HepG2 (cell line): ENCODE measurements at regions not wholly inside any gene's neighbourhood (a gene's known extent, or its start where the extent isn't known, plus 50 kb on each side); places are given as distances from the start of the nearest gene placed in this dataset.
A peak's percentile ranks its signal among the peaks of the same experiment; 100 is the strongest.
"Not testable (repeated sequence)": the region's sequence is repeated elsewhere in the genome, so short reads cannot be mapped to it uniquely, and the experiment has no call there.

Source experiments
- ATAC-seq: fragments of 200-7000 bp; cut with Tn5 transposase; 3 replicates; pipeline ENCODE4 v1.9.1; 2020; ENCODE audit warnings: mild to moderate bottlenecking, moderate library complexity
- BruUV-seq: library from RNA; stranded (reverse); fragments of 400-500 nt; replicated peaks from 2 replicates; lab custom pipeline; 2021; lab: Mats Ljungman, UMichigan
- CTCF ChIA-PET: fragments of 300-600 bp; formaldehyde crosslinking; extraction: SDS; loops from one replicate; lab custom pipeline; 2021; ENCODE audit warnings: low total read pairs, inconsistent platforms, low intra/inter-chr PET ratio; lab: Yijun Ruan, JAX
- POLR2A ChIA-PET: fragments of 350-600 bp; sonication (Branson Sonifier 250); formaldehyde crosslinking; loops from one replicate; lab custom pipeline; 2020; ENCODE audit warnings: antibody characterized with exemption, inconsistent platforms; lab: Yijun Ruan, JAX
- DNase-seq: peaks from one replicate; pipeline ENCODE4 v3.0.0-alpha.2; 2015; ENCODE audit warnings: low spot score
- FAIRE-seq: peaks from 3 replicates; lab custom pipeline; 2011; peaks lifted over from hg19 to GRCh38; lab: Jason Lieb, UNC
- H2AFZ ChIP-seq: one replicate; pipeline ENCODE4 v1.6.1; 2011; ENCODE audit warnings: low read length, inconsistent platforms
- H3K27ac ChIP-seq: fragments of 300-600 bp; 3 replicates; pipeline ENCODE4 v1.8.0; 2011; ENCODE audit warnings: mixed run types, mild to moderate bottlenecking, mixed read lengths, low read length, inconsistent platforms; ENCODE audit not compliant: insufficient read depth; ENCODE audit errors: extremely low read length
- H3K27me3 ChIP-seq, 2 experiments: fragments of 200-600 bp in 1 of 2; 2 replicates in 1 of 2; 3 replicates in 1 of 2; pipeline versions ENCODE4 v1.6.0 to v1.8.0; 2011; ENCODE audit warnings: low read length in 2 of 2, mild to moderate bottlenecking in 2 of 2, moderate library complexity in 2 of 2, inconsistent platforms in 1 of 2; ENCODE audit not compliant: insufficient read depth in 2 of 2, control insufficient read depth in 1 of 2
- H3K36me3 ChIP-seq, 2 experiments: fragments of 200-600 bp in 1 of 2; replicated peaks in 1 of 2; 2 replicates in 1 of 2; 3 replicates in 1 of 2; pipeline versions ENCODE4 v1.5.1 to v1.8.0; 2011; ENCODE audit warnings: low read length in 2 of 2, inconsistent platforms in 1 of 2; ENCODE audit not compliant: insufficient read depth in 2 of 2, control insufficient read depth in 1 of 2
- H3K4me1 ChIP-seq: 2 replicates; pipeline ENCODE4 v1.5.1; 2012; ENCODE audit warnings: low read length, inconsistent platforms; ENCODE audit not compliant: insufficient read depth
- H3K4me2 ChIP-seq: 2 replicates; pipeline ENCODE4 v1.6.0; 2011; ENCODE audit warnings: low read depth, low read length, inconsistent platforms
- H3K4me3 ChIP-seq, 3 experiments: fragments of 200-600 bp in 1 of 3; sonication (generic), shearing (Covaris generic) in 1 of 3; replicated peaks in 1 of 3; 2 replicates each; pipeline ENCODE4 v1.5.1; 2011 to 2016; ENCODE audit warnings: low read length in 3 of 3, inconsistent platforms in 2 of 3, low read depth in 2 of 3, mild to moderate bottlenecking in 2 of 3, control low read depth in 1 of 3, mixed read lengths in 1 of 3; ENCODE audit not compliant: insufficient read depth in 1 of 3
- H3K79me2 ChIP-seq: one replicate; pipeline ENCODE4 v1.6.1; 2011; ENCODE audit warnings: low read length, inconsistent platforms; ENCODE audit not compliant: insufficient read depth
- H3K9ac ChIP-seq: 2 replicates; pipeline ENCODE4 v1.6.0; 2011; ENCODE audit warnings: mild to moderate bottlenecking, low read depth, low read length, inconsistent platforms; ENCODE audit not compliant: insufficient read depth
- H3K9me3 ChIP-seq: 2 replicates; pipeline ENCODE4 v1.5.1; 2012; ENCODE audit warnings: mild to moderate bottlenecking, low read length
- H4K20me1 ChIP-seq: 2 replicates; pipeline ENCODE4 v1.6.0; 2011; ENCODE audit warnings: inconsistent platforms, mild to moderate bottlenecking, low read length, moderate library complexity; ENCODE audit not compliant: insufficient read depth
- CENPBD1 ChIP-seq: sonication (generic); formaldehyde crosslinking; IDR thresholded peaks from 2 replicates; pipeline ENCODE4 v1.8.0; 2022; ENCODE audit warnings: missing genetic modification reagents, low read depth, mild to moderate bottlenecking, borderline replicate concordance
- CENPT ChIP-seq: sonication (generic); formaldehyde crosslinking; IDR thresholded peaks from 2 replicates; pipeline ENCODE4 v1.8.0; 2022; ENCODE audit warnings: low read depth, mild to moderate bottlenecking, moderate library complexity, missing genetic modification reagents
- DNMT3B ChIP-seq: conservative IDR thresholded peaks from 2 replicates; pipeline ENCODE4 v1.6.1; 2016; ENCODE audit warnings: missing biosample characterization, control low read depth
- LCORL ChIP-seq, 2 experiments: fragments of 450-650 bp in 1 of 2; sonication (generic) in 1 of 2; formaldehyde crosslinking in 1 of 2; IDR thresholded peaks; 2 replicates each; pipeline versions ENCODE4 v1.5.0 to v1.6.1; 2017 to 2020; ENCODE audit warnings: antibody characterized with exemption in 1 of 2, missing genetic modification reagents in 1 of 2
- MTF2 ChIP-seq: sonication (generic); formaldehyde crosslinking; IDR thresholded peaks from 2 replicates; pipeline ENCODE4 v1.5.0; 2020; ENCODE audit warnings: missing genetic modification reagents, borderline replicate concordance
- MXD3 ChIP-seq: IDR thresholded peaks from 2 replicates; pipeline ENCODE4 v1.6.1; 2016; ENCODE audit warnings: mild to moderate bottlenecking, missing biosample characterization, missing genetic modification reagents
- STAG1 ChIP-seq: sonication (generic); formaldehyde crosslinking; IDR thresholded peaks from 2 replicates; pipeline ENCODE4 v1.4.0; 2020; ENCODE audit warnings: missing genetic modification reagents
- ZNF124 ChIP-seq: sonication (generic); formaldehyde crosslinking; IDR thresholded peaks from 2 replicates; pipeline ENCODE4 v1.4.0; 2020; ENCODE audit warnings: missing genetic modification reagents
- ZNF891 ChIP-seq: sonication (generic); formaldehyde crosslinking; IDR thresholded peaks from 2 replicates; pipeline ENCODE4 v1.5.0; 2020; ENCODE audit warnings: mild to moderate bottlenecking, missing genetic modification reagents
- WGBS: methylation state at CpG from one replicate; pipeline ENCODE4 v1.1.6; 2017; ENCODE audit warnings: low lambda C conversion rate; 5-methylcytosine and 5-hydroxymethylcytosine counted together
- in situ Hi-C: cut with HindIII; loops from 2 replicates; pipeline ENCODE4 v1.10.0; 2017; ENCODE audit warnings: low pct_unique_long_range_greater_than_20kb; ENCODE audit not compliant: extremely low pct_ligation_motif_present
- intact Hi-C: fragments of 100-400 bp; cut with micrococcal nuclease; formaldehyde crosslinking; loops from one replicate; pipeline ENCODE4 v1.10.0; 2022; ENCODE audit not compliant: unreplicated experiment
- TF ChIP-seq, protein P1 (sequence below): sonication (generic); formaldehyde crosslinking; IDR thresholded peaks from 2 replicates; pipeline ENCODE4 v1.8.1; 2023; ENCODE audit warnings: mild to moderate bottlenecking, missing genetic modification reagents, borderline replicate concordance
- TF ChIP-seq, protein P2 (sequence below): sonication (generic); formaldehyde crosslinking; IDR thresholded peaks from 2 replicates; pipeline ENCODE4 v1.8.0; 2022; ENCODE audit warnings: low read depth, missing genetic modification reagents
- TF ChIP-seq, protein P3 (sequence below): sonication (generic); formaldehyde crosslinking; IDR thresholded peaks from 2 replicates; pipeline ENCODE4 v1.4.0; 2020; ENCODE audit warnings: missing genetic modification reagents

DNA sequence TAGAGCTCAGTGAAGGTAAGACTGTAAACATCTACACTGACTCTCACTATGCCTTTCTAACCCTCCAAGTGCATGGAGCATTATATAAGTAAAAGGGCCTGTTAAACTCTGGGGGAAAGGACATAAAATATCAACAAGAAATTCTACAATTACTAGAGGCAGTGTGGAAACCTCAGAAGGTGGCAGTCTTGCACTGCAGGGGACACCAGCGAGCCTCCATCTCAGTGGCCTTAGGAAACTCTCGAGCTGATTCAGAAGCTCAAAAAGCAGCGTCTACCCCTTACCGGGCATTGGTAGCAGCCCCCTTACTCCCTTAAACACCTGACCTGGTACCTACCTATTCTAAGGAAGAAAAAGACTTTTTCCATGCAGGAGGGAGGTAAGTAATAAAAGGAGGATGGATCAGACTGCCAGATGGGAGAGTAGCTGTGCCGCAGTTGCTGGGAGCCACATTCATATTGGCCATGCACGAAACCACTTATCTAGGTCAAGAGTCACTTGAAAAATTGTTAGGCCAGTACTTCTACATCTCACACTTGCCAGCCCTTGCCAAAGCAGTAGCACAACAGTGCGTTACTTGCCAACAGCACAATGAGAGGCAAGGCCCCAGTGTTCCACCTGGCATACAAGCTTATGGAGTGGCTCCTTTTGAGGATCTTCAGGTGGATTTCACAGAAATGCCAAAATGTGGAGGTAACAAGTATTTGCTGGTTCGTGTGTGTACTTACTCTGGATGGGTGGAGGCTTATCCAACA, 258.8 kb upstream of the PRKX start:
- H3K36me3 ChIP-seq, POLR2A ChIA-PET, FAIRE-seq, H3K4me2 ChIP-seq, CTCF ChIA-PET, intact Hi-C loops, H3K9ac ChIP-seq, BruUV-seq, H3K4me3 ChIP-seq, H2AFZ ChIP-seq, H3K9me3 ChIP-seq, ATAC-seq, H4K20me1 ChIP-seq, H3K79me2 ChIP-seq, DNase-seq, H3K4me1 ChIP-seq, H3K27me3 ChIP-seq, H3K27ac ChIP-seq: not testable (repeated sequence)
- peak; percentile 9; the same call in 1 of the 2 replicates for TF ChIP-seq STAG1 (CRISPR knock-in tag)
- WGBS, result no CpG with 5 or more reads among the region's 8 CpGs
- in situ Hi-C loops, result loop anchor here (25.0 kb wide), 1 partner anchor 565 kb away; no protein-coding TSS in a partner anchor

DNA sequence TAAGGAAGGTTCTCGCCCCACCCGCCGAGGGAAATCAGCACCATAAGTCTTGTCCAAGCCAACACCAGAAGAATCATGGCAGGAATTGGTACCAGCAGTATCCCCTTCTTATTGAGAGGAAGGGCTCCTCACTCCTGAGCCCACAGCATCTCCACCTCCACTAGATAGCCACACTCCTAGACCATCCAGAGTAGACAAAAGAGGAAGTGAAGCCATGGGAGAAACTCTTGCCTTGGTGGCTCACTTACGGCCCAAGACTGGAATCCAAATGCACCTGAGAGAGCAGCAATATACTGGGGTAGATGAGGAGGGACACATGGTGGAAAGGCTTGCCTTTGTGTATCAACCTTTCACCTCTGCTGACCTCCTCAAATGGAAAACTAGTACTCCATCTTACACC, 255.3 kb upstream of the PRKX start:
- H2AFZ ChIP-seq, result no peak overlapping the region
- no peaks in the 10 kb centered on the region for H3K36me3 ChIP-seq
- no peak overlapping the region for H3K4me2 ChIP-seq
- H4K20me1 ChIP-seq, result no peaks in the 10 kb centered on the region
- in situ Hi-C loops, result loop anchor here (25.0 kb wide), 1 partner anchor 569 kb away; no protein-coding TSS in a partner anchor
- intact Hi-C loops, result no loop called here
- 7% methylated on average over 3 of the region's 4 CpGs for WGBS
- DNase-seq (no peak), FAIRE-seq (no peak), ATAC-seq (no peak)
- no TSS peak for BruUV-seq
- ChIA-PET POLR2A (no interaction called here), CTCF (no interaction called here)
- H3K9ac ChIP-seq, result no peak overlapping the region
- H3K9me3 ChIP-seq, result no peaks in the 10 kb centered on the region
- no peaks in the 10 kb centered on the region for H3K4me1 ChIP-seq
- H3K27me3 ChIP-seq, result no peaks in the 10 kb centered on the region
- H3K4me3 ChIP-seq, result no peak overlapping the region
- H3K27ac ChIP-seq, result no peak overlapping the region
- no peaks in the 10 kb centered on the region for H3K79me2 ChIP-seq
- TF ChIP-seq, protein P1, sequence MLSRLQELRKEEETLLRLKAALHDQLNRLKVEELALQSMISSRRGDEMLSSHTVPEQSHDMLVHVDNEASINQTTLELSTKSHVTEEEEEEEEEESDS (CRISPR knock-in tag), result no peak
- no peak for TF ChIP-seq CENPT
- no peak for TF ChIP-seq DNMT3B (CRISPR knock-in tag)
- TF ChIP-seq, protein P2, sequence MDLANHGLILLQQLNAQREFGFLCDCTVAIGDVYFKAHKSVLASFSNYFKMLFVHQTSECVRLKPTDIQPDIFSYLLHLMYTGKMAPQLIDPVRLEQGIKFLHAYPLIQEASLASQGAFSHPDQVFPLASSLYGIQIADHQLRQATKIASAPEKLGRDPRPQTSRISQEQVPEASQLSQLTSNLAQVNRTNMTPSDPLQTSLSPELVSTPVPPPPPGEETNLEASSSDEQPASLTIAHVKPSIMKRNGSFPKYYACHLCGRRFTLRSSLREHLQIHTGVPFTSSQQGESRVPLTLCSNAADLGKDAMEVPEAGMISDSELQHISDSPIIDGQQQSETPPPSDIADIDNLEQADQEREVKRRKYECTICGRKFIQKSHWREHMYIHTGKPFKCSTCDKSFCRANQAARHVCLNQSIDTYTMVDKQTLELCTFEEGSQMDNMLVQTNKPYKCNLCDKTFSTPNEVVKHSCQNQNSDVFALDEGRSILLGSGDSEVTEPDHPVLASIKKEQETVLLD, result no peak
- TF ChIP-seq, protein P3, sequence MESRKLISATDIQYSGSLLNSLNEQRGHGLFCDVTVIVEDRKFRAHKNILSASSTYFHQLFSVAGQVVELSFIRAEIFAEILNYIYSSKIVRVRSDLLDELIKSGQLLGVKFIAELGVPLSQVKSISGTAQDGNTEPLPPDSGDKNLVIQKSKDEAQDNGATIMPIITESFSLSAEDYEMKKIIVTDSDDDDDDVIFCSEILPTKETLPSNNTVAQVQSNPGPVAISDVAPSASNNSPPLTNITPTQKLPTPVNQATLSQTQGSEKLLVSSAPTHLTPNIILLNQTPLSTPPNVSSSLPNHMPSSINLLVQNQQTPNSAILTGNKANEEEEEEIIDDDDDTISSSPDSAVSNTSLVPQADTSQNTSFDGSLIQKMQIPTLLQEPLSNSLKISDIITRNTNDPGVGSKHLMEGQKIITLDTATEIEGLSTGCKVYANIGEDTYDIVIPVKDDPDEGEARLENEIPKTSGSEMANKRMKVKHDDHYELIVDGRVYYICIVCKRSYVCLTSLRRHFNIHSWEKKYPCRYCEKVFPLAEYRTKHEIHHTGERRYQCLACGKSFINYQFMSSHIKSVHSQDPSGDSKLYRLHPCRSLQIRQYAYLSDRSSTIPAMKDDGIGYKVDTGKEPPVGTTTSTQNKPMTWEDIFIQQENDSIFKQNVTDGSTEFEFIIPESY (CRISPR knock-in tag), result no peak
- TF ChIP-seq ZNF891 (CRISPR knock-in tag), result no peak
- TF ChIP-seq LCORL (IDR thresholded peaks at IDR 0.05), result no peak
- TF ChIP-seq LCORL (CRISPR knock-in tag; IDR thresholded peaks at IDR 0.05), result no peak
- no peak for TF ChIP-seq CENPBD1 (CRISPR knock-in tag)
- TF ChIP-seq ZNF124 (CRISPR knock-in tag), result no peak
- no peak for TF ChIP-seq MTF2 (CRISPR knock-in tag)
- no peak for TF ChIP-seq MXD3 (CRISPR knock-in tag)
